Activated naive CD8-positive, alpha-beta T cell (primary cell): ENCODE measurements at regions not wholly inside any gene's neighbourhood (a gene's known extent, or its start where the extent isn't known, plus 50 kb on each side); places are given as distances from the start of the nearest gene placed in this dataset.

Experiments used
- H3K27ac Mint-ChIP-seq: one replicate; pipeline ENCODE4 v1.8.0; 2021; ENCODE audit warnings: mixed read lengths
- H3K27me3 Mint-ChIP-seq: one replicate; pipeline ENCODE4 v1.8.0; 2021; ENCODE audit warnings: mixed read lengths
- H3K36me3 Mint-ChIP-seq: one replicate; pipeline ENCODE4 v1.8.0; 2021; ENCODE audit warnings: mixed read lengths
- H3K4me1 Mint-ChIP-seq: one replicate; pipeline ENCODE4 v1.8.0; 2021; ENCODE audit warnings: low read depth, mixed read lengths
- H3K4me3 Mint-ChIP-seq: one replicate; pipeline ENCODE4 v1.8.0; 2021; ENCODE audit warnings: mild to moderate bottlenecking, mixed read lengths
- H3K9me3 Mint-ChIP-seq: one replicate; pipeline ENCODE4 v1.8.0; 2021; ENCODE audit warnings: low read depth, mixed read lengths

GRCh38 chr2:3138621-3139020 is 239.0 kb downstream of the EIPR1 start:
- H3K36me3 Mint-ChIP-seq, result no peaks in the 10 kb centered on the region
- H3K4me1 Mint-ChIP-seq, result no peaks in the 10 kb centered on the region
- H3K4me3 Mint-ChIP-seq, result no peak overlapping the region
- no peaks in the 10 kb centered on the region for H3K9me3 Mint-ChIP-seq
- no peak overlapping the region for H3K27ac Mint-ChIP-seq
- no peaks in the 10 kb centered on the region for H3K27me3 Mint-ChIP-seq

GRCh38 chr2:3137651-3138300 is 239.8 kb downstream of the EIPR1 start:
- Mint-ChIP-seq H3K27me3 (no peaks in the 10 kb centered on the region), H3K9me3 (no peaks in the 10 kb centered on the region), H3K4me1 (no peaks in the 10 kb centered on the region), H3K4me3 (no peak overlapping the region), H3K27ac (no peak overlapping the region), H3K36me3 (no peaks in the 10 kb centered on the region)

- Mint-ChIP-seq H3K27me3 (peaks cover 1% of the 10 kb centered on the region), H3K36me3 (no peaks in the 10 kb centered on the region), H3K9me3 (no peaks in the 10 kb centered on the region)
Observed at GRCh38 chr2:3135676-3136075, 241.9 kb downstream of the EIPR1 start.

GRCh38 chr2:3134026-3134571 is 243.5 kb downstream of the EIPR1 start:
- H3K27ac Mint-ChIP-seq, result no peak overlapping the region
- H3K27me3 Mint-ChIP-seq, result peaks cover 2% of the 10 kb centered on the region
- no peaks in the 10 kb centered on the region for H3K9me3 Mint-ChIP-seq
- no peaks in the 10 kb centered on the region for H3K36me3 Mint-ChIP-seq
- no peaks in the 10 kb centered on the region for H3K4me1 Mint-ChIP-seq
- no peak overlapping the region for H3K4me3 Mint-ChIP-seq

More at GRCh38 chr2:3135676-3136075, 241.9 kb downstream of the EIPR1 start:
- no peak overlapping the region for H3K4me3 Mint-ChIP-seq
- no peaks in the 10 kb centered on the region for H3K4me1 Mint-ChIP-seq
- H3K27ac Mint-ChIP-seq, result no peak overlapping the region

- Mint-ChIP-seq H3K27me3 (peaks cover 2% of the 10 kb centered on the region), H3K27ac (no peak overlapping the region), H3K36me3 (no peaks in the 10 kb centered on the region), H3K4me1 (no peaks in the 10 kb centered on the region), H3K4me3 (no peak overlapping the region), H3K9me3 (no peaks in the 10 kb centered on the region)
Observed at GRCh38 chr2:3132966-3133365, 244.7 kb downstream of the EIPR1 start.

- no peaks in the 10 kb centered on the region for H3K36me3 Mint-ChIP-seq
- H3K9me3 Mint-ChIP-seq, result no peaks in the 10 kb centered on the region
- no peak overlapping the region for H3K4me3 Mint-ChIP-seq
- peaks cover under 1% of the 10 kb centered on the region for H3K4me1 Mint-ChIP-seq
- no peak overlapping the region for H3K27ac Mint-ChIP-seq
- H3K27me3 Mint-ChIP-seq, result peaks cover 2% of the 10 kb centered on the region
Observed at GRCh38 chr2:3132466-3132865, 245.2 kb downstream of the EIPR1 start.

GRCh38 chr2:3131636-3132326 is 245.8 kb downstream of the EIPR1 start:
- Mint-ChIP-seq H3K27me3 (peaks cover 2% of the 10 kb centered on the region), H3K4me3 (no peak overlapping the region), H3K36me3 (no peaks in the 10 kb centered on the region), H3K27ac (no peak overlapping the region), H3K4me1 (peaks cover 3% of the 10 kb centered on the region), H3K9me3 (no peaks in the 10 kb centered on the region)

- H3K9me3 Mint-ChIP-seq, result no peaks in the 10 kb centered on the region
- peaks cover 3% of the 10 kb centered on the region for H3K4me1 Mint-ChIP-seq
- H3K27ac Mint-ChIP-seq, result no peak overlapping the region
- H3K36me3 Mint-ChIP-seq, result no peaks in the 10 kb centered on the region
- H3K27me3 Mint-ChIP-seq, result peaks cover 2% of the 10 kb centered on the region
- no peak overlapping the region for H3K4me3 Mint-ChIP-seq
Observed at GRCh38 chr2:3130889-3131635, 246.6 kb downstream of the EIPR1 start.

- Mint-ChIP-seq H3K27ac (no peak overlapping the region), H3K4me3 (no peak overlapping the region), H3K36me3 (no peaks in the 10 kb centered on the region), H3K4me1 (peaks cover 3% of the 10 kb centered on the region), H3K9me3 (no peaks in the 10 kb centered on the region), H3K27me3 (peaks cover 2% of the 10 kb centered on the region)
Observed at GRCh38 chr2:3130444-3130843, 247.2 kb downstream of the EIPR1 start.

GRCh38 chr2:3129867-3130266 is 247.8 kb downstream of the EIPR1 start:
- Mint-ChIP-seq H3K27ac (no peak overlapping the region), H3K9me3 (no peaks in the 10 kb centered on the region), H3K4me1 (peaks cover 3% of the 10 kb centered on the region), H3K4me3 (no peak overlapping the region), H3K27me3 (peaks cover 2% of the 10 kb centered on the region), H3K36me3 (no peaks in the 10 kb centered on the region)

GRCh38 chr2:3128786-3129185 is 248.8 kb downstream of the EIPR1 start:
- Mint-ChIP-seq H3K9me3 (no peaks in the 10 kb centered on the region), H3K36me3 (no peaks in the 10 kb centered on the region), H3K4me1 (peaks cover 3% of the 10 kb centered on the region), H3K4me3 (no peak overlapping the region), H3K27ac (no peak overlapping the region), H3K27me3 (peaks cover 2% of the 10 kb centered on the region)

- Mint-ChIP-seq H3K36me3 (no peaks in the 10 kb centered on the region), H3K27me3 (peaks cover 2% of the 10 kb centered on the region), H3K9me3 (no peaks in the 10 kb centered on the region), H3K4me3 (no peak overlapping the region), H3K4me1 (peaks cover 3% of the 10 kb centered on the region), H3K27ac (no peak overlapping the region)
Observed at GRCh38 chr2:3127710-3128109, 249.9 kb downstream of the EIPR1 start.

- Mint-ChIP-seq H3K27ac (no peak overlapping the region), H3K27me3 (peaks cover 2% of the 10 kb centered on the region), H3K4me1 (peaks cover 3% of the 10 kb centered on the region), H3K36me3 (no peaks in the 10 kb centered on the region), H3K9me3 (no peaks in the 10 kb centered on the region), H3K4me3 (peak overlapping the region; percentile 47)
Observed at GRCh38 chr2:3126911-3127621, 250.6 kb downstream of the EIPR1 start.

GRCh38 chr2:3126171-3126910 is 251.3 kb downstream of the EIPR1 start:
- Mint-ChIP-seq H3K36me3 (no peaks in the 10 kb centered on the region), H3K27me3 (peaks cover 2% of the 10 kb centered on the region), H3K27ac (no peak overlapping the region), H3K4me3 (no peak overlapping the region), H3K9me3 (no peaks in the 10 kb centered on the region), H3K4me1 (peaks cover 3% of the 10 kb centered on the region)
